ENCODE measurements at regions not wholly inside any gene's neighbourhood (a gene's known extent, or its start where the extent isn't known, plus 50 kb on each side); places are given as distances from the start of the nearest gene placed in this dataset.

DNA sequence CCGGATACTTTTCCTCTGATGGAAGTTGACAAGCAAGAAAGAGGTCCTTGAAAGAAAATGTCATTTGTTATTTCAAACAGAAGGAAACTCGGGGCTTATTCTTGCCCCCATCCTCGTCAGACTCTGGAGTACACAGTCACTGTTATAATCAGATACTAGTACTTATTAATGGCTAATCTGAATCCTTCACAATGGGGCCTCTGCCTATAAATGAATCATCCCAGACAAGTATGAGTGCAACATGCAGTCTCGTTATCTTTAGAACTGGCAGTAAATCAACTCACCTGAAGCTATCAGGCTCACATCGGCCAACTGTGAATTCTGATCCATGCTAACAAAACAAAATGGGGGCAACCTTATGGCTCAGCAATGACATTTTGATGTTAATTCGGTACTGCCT is 216.7 kb downstream of the GRIN2B start:
- DNase-seq (ENCODE audit: low spot score) = no peak

DNA sequence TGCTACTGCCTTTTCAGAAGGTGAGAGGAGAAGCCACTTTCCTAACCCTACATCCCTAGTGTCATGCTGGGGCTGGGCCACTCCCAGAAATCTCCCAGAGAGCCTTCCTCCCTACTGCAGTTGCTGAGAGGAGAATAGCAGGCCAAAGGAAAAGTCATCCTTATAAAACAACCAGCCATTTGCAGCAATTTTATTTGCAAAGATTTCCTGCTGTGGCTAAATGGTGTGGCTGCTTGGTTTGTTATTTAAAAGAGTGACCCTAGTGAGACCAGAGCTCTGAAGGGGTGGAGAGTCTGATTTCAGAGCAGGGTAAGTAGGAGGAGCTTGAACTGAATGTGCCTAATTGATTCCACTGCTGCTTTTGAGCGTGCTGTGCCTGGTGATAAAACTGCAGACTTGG is 232.0 kb downstream of the GRIN2B start:
- no peak for DNase-seq (ENCODE audit: low spot score)

DNA sequence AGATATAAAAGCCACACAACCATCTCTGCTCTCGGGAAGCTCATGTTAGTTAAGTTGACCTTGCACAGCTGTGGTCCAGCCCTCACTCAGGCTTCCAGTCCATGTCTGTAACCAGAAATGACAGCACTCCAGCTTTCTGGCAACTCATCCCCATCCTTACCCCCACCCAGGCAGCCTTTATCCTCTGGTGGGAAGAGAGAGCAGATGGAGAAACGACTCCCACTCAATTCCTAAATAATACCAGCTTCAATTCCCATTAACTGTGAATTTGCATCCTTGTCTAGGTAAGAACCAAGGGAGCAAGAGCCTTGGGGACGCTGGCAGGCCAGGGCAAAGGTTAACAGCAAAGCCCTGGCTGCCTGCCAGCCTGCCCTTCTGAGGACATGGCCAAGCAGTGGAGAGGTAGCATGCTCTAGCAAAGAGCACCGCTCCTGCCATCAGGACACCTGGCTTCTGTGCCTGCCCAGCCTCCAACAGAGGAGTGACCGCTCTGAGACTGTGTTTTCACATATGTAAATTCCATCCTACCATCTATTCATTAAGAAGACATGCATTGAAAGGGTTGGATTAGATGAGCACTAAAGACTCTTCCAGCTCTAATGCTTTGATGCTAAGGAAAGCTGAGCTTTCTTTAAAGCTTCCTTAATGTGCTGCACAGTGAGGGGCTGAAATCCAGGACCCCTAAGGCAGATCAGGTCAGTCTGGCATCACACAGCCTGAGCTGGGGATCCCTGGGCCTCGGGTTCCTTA is 236.1 kb downstream of the GRIN2B start:
- no peak for DNase-seq (ENCODE audit: low spot score)

DNA sequence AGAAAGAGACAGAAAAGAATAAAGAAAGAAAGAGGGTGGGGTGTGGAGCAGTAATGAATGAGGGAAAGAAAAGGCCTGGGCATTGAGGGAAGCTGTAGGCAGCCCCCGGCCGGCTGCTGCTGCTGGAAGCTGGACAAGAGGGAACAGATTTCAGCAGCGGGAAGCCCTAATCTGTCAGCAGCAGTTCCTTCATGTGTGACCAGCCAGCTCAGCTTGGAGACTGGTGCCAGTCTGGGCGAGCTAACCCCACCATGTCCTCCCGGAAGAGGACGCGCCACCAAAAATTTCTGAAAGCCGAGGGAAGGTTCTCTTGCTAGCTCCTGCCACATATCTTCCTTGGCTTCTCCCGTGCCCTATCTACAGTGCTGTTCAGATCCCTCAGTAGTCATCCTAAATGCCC is 236.8 kb downstream of the GRIN2B start:
- DNase-seq (ENCODE audit: low spot score) = no peak

DNA sequence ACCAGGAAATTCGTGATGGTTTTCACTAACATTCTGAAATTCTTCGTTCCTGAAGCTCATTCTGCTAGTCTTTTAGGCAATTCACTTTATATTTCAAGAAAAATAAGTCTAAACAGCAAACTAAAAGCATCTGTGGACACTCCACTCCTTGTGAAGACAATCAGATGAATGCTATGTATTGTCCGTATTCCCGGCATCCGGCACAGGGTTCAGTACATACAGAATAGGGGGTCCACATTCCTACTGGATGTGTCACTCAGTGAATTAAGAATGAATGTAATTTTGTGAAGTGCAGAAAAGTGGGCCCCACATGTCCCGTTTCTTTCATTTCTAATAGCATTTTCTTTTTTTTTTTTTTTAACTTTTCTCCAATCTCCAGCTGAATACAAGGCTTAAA is 241.3 kb downstream of the GRIN2B start:
- no peak for DNase-seq (ENCODE audit: low spot score)

DNA sequence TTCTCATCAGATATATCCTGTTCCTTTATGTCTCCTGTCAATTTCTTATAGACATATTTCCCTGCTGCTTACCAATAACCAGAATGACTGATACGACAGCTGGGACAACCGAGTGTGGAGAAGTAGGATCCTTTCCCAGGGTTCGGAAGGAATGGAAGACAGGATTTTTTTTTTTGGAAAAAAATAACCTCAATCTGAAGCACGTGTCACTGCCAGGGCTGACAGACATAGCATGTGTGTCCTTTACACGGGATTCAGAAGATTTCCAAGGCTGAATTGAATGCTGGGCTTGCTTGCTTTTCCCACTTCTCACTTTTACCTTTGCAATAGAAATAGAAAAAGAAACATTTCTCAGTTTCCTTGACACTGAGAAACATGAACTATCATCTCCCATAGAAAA is 245.7 kb downstream of the GRIN2B start:
- DNase-seq (ENCODE audit: low spot score) = no peak

DNA sequence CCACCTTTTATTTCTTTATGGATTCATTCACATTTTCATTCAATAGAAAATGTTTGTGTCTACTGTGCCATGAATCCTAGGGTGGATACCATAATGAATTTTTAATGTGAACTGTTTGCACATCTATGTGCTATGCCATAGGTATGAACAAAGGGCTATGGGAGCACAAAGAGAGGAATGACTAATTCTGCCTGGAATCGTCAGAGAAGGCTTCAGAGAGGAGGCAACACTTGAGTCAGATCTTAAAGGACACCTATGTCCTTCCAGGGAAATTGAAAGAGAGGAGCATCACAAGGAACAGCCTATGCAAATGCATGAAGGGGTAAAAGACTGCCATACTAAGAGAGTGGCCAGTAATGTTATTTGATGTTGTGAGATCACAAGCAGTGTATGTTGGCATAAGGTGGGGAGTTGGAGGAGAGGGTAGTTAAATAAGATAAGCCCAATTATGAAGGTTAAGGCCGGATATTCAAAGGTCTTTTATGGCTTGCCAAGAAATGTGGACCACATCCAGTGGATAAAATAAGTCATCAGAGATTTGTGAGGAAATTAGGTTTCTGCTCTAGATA is 246.7 kb downstream of the GRIN2B start:
- no peak for DNase-seq (ENCODE audit: low spot score)

DNA sequence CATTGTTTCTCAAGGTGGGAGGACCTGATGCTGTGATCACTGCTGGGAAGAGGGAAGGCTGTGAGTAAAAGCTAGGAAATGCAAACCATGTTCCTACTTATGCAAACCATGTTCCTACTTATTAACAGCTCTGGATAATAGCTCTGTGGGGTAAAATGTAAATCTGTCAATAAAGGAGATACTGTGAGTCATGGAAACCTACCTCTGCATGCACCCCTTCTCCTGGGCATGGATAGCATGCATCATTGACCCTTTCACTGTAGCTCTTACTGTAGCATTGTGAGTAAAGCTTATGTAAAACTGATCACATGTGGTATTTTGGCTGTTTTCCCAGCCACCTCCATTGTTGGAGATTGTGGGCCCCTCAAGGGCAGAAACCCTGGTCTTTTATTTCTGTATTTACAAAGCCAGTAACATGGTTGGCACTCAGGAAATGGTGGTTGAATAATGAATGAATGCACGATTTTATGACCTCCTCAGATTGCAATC is 253.7 kb downstream of the GRIN2B start:
- DNase-seq (ENCODE audit: low spot score) = no peak

DNA sequence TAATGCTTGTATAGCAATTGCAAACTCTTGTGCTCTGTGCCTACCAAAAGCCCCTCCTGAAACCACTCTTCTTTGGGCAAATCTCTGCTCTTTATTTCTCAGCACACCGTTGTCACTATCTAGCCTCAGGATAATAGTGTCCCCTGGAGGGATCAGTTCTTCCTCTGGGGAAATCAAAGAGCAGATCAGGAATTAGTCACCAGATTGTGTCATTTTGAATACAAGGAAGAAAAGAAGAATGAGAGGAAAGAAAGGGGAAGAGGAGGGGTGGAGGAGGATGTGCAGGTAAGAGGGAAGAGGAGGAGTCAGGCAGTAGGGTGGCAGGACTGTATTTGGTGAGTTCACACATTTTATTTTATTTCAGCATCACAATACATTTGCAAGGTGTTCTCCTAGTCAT is 256.4 kb downstream of the GRIN2B start:
- DNase-seq (ENCODE audit: low spot score) = no peak

DNA sequence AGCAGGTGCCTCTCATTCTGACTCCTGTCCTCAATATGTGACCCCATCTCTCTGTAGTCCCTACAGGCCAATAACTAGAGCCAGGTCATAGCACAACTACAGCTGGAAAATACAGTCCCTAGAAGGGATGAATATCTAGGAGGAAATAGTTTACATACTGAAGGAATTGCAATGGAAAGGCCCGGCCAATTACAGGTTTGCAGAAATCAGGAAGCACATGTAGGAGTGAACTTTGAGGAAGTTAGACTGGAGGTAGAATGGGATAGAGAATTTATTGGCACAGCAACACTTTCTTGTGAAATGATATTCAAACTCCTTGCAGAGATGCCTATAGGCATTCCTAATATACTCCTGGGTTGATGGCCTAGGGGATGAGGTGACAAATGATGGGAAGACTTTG is 257.3 kb downstream of the GRIN2B start:
- no peak for DNase-seq (ENCODE audit: low spot score)

DNA sequence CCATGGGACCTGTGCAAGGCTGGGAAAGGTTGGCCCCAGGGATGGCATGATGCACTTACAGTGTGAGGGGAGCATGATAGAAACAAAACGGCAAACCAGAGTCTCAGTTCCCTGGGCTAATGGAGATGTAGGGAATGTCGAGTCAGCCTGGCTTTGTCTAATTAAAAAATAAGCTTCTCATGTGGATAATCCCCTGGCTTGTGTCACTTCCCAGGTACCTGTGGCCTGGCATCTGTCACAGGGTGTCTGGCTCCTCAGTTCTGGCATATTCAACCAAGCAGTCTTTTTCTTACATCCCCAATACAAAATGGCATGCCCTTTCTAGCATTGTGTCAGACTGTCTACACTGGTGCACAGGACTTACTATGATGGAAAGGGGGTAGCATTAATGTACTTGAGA is 261.4 kb downstream of the GRIN2B start:
- no peak for DNase-seq (ENCODE audit: low spot score)

DNA sequence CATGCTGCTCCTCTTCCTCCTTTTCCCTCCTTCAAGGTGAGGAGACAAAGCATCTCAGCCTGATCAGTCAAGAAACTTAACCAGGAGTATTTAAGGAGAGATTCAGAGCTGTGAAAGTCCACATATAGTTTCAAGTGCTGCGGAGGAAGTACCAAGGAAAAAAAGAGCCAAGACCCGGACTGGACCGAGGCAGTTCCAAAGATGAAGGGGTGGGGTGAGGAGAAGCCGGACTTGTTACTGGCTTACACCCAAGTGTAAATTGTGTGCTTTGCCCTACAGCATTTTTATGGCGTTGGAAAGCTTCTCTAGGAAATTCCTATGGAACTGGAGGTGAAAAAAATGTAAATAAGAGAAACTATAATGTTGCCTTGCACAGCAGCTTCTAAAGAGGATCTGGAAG is 263.1 kb downstream of the GRIN2B start:
- no peak for DNase-seq (ENCODE audit: low spot score)

DNA sequence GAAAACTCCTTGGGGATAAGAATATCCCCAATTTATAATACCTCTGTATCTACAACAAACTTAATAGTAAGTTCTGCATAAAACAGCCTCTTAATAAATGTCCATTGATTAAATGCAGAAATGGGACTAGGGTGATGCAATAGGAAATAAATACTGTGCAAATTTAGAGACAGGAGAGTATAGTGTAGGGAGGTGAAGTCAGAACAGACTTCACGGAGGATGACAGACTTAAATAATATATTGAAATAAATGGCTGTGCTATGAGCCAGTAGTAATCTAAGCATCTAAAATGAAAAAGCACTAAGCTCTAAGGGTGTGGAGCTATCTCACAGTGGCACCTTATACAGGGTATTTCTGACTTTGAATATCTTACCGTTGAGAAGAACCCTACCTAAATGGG is 265.3 kb downstream of the GRIN2B start:
- no peak for DNase-seq (ENCODE audit: low spot score)

DNA sequence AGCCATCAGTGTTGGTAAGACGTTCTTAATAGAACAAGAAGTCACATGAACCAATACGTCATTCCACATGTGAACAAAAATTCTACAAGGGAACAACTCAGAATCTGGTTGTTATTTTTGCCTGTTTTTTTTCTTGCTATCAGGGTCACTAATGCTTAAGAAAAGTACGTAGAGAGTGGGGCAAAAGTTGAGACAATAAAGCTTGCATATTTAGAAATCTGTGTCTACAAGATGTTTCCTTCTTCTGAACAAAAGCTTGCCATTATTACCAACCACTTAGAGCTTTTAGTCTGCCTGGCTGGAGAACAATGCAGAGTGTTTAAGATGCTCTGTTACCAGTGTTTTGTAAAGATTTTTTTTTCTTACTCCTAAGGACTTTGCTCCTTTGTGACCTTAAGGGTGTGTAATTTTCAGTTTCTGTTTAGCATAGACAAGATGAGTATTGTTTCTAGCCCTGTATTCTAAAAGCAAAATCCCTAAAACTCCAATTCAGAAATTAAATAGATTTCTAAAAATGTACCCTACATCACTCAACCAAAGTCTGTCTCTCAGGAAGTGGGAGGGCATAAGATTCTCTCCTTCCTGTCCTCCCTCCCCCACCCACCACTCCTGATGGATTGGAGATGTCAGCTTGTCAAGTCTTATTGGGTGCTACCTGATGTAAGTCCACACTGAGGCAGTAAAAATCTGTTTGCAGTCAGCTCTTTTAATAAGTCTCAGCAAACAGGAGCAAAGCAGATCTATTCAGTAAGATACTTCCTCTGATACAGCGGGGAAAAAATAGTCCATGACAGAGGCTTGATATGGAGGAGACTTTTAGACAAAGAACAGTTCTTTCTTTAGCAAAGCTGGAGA is 267.6 kb downstream of the GRIN2B start:
- no peak for DNase-seq (ENCODE audit: low spot score)

DNA sequence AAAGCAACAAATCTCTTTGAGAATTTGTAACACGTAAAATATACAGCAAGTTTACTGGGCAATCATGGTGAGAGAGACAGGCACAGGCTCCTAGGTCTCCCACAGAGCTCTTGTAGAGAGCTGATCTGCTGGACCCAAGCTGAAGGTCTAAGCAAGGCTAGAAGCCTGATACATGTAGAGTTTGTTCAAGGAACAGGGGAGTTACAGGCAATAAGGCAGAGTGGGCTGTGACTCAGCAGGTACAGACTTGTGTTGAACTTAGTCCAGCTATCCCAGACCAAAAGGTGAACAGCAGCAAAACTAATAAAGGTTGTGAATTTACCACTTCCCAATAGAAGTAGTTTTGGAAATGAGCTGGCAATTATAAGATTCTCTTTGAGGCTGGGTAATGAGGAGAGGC is 273.6 kb downstream of the GRIN2B start:
- no peak for DNase-seq (ENCODE audit: low spot score)

DNA sequence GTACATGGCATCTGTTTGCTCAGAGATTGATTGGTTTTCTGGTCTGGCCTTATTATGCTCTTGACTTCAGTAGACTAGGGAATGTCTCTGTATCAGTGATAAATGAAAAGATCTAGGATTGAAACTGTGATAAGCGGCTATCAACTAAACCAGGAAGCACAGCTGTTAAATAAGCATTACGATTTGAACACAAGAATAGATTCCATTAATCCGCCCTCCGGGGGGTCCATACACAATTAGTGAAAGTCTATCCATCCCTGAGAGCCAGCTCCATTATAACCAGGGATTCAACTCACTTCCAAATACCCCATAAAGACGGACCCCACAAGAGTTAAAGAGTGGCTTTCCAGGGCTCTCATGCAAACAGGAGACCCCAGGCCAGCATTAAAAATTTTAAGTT is 279.0 kb downstream of the GRIN2B start:
- DNase-seq (ENCODE audit: low spot score) = no peak

DNA sequence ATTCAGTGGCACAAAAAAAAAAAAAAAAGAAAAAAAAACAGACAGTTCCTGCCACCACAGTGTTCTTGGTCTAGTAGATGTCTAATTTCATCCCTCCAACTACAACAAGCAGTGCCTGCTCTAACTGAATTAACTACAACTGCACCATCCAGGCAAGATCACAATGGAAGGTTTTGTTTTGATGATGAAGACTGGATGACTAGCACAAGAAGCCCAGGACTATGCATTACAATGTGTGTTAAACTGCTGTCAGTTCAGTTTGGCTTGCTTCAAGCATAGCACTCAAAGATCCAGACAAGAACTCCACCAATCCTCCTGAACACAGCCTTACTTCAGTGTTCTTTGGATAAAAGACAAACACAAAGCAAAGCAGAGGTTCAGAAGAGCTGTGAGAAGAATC is 279.9 kb downstream of the GRIN2B start:
- DNase-seq (ENCODE audit: low spot score) = no peak

DNA sequence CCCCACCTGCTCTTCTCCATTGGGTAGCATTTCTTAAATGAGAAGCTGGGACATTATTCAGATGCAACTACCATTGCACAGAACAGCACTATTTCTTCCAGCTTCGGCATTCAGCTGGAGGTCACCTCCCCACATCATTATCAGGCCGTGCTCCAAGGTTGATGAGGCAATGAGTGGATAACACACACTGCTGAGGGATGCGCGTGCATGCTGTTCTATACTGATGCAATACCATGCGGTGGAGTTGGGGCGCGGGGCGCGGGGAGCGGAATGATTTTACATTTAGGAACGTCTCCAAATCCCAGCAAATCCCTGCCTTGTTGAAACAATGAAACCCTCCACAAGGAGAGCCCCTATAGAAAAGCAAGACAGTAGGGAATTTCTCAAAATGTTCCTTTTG is 283.4 kb downstream of the GRIN2B start:
- no peak for DNase-seq (ENCODE audit: low spot score)

DNA sequence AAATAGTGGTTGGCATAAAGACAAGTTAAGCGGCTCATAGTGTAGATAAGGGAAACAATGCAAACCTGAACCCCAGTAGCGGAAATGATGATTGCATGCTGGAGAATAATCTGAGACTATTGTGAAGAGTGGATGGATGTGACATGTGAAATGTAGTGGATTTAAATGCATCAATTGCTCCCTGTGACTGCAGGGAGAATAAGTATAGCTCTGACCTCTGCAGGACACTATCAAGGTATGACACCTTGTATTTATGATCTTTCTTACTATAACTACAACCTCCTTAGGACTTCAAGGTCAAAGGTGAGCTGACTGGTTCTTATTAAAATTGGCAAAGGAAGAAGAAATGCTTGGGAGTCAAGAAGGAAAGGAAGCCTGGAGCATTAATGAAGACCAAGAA is 285.6 kb downstream of the GRIN2B start:
- DNase-seq (ENCODE audit: low spot score) = no peak

DNA sequence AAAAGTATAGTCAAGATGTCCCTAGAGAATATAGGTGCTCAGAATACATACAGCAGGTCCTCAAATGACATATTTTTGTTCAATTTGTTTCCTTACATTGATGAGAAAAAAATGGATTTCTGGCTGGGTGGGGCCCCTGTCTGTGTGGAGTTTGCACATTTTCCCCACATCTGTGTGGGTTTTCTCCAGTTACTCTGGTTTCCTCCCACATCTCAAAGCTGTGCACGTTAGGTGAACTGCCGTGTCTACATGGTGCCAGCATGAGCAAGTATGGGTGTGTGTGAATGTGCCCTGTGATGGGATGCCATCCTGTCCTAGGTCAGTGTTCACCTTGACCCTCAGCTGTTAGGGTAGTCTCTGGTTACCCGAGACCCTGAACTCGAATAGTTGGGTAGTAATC is 289.1 kb downstream of the GRIN2B start:
- DNase-seq (ENCODE audit: low spot score) = no peak

DNA sequence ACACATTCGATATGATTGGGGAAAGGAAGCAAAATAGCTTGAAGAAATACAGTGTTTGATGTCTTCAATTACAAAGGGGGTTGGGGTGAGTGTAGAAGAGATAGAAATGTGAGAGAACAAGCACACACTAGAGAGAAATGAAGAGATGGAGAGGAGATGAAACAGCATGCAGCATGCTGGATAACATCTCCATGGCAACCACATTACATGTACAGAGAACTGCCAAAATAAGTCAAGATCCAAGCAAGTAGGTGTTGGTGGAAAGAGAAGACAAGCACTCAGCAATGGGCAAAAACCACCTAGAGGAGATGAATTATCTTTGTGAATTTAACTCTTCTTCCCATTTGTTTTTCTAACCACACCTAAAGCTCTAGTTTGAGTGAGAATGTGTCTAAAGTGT is 289.8 kb downstream of the GRIN2B start:
- no peak for DNase-seq (ENCODE audit: low spot score)

DNA sequence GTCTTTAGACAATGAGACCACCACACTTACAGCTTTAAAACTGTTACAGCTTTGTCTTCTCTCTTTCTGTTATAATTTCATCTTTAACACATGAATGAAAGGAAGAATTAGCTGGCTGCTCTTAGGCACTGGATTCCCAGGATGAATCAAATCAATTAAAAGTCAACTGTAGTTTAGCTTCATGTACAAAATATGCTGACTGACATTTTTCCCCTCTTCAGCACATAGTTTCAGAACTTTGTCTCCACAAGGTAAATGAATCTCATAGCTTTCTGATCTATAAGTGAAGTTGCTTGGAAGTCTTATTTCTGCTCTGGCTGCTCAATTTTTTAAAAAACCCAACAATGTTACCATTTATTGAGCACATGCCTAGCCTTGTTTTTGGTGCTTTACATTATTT is 293.8 kb downstream of the GRIN2B start:
- DNase-seq (ENCODE audit: low spot score) = no peak

DNA sequence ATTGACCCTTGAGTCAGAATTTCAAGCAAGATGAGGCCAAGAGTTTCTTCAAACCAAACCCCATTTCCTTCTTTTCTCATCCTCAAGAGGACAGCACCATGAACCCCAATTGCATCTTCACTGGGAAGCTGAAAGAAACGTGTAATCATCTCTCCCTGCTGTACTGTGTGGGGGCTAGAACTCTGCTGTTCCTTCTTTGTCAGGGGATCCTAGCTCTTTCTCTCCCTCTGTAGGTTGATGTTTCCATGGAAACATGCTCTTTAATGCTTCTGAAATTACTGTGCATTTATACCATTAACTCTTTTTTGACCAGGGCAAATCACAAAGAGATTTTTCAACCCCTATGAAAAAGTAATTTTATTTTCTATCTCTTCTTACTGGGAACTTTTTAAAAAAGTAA is 295.1 kb downstream of the GRIN2B start:
- no peak for DNase-seq (ENCODE audit: low spot score)
